ENCODE measurements at regions not wholly inside any gene's neighbourhood (a gene's known extent, or its start where the extent isn't known, plus 50 kb on each side); places are given as distances from the start of the nearest gene placed in this dataset.

GRCh38 chr18:78153362-78153761 is 826.3 kb upstream of the SALL3 start:
- ChIA-PET CTCF (no interaction called here), POLR2A (no interaction called here)
- Mint-ChIP-seq H3K9me3 (ENCODE audit: insufficient read depth) (no peaks in the 10 kb centered on the region), H3K4me3 (no peak overlapping the region), H3K36me3 (ENCODE audit: low read depth) (no peaks in the 10 kb centered on the region), H3K4me1 (ENCODE audit: low read depth) (no peaks in the 10 kb centered on the region), H3K27me3 (ENCODE audit: low read depth) (no peaks in the 10 kb centered on the region), H3K27ac (no peak overlapping the region)
- ATAC-seq, result no peak
- DNase-seq, result no peak

- POLR2A ChIA-PET, result no interaction called here
- CTCF ChIA-PET, result no interaction called here
These were observed 825.2 kb upstream of the SALL3 start for GRCh38 chr18:78154444-78154843.

GRCh38 chr18:78154853-78155252 is 824.8 kb upstream of the SALL3 start:
- Mint-ChIP-seq H3K4me1 (ENCODE audit: low read depth) (no peaks in the 10 kb centered on the region), H3K27ac (no peak overlapping the region), H3K4me3 (no peak overlapping the region), H3K36me3 (ENCODE audit: low read depth) (no peaks in the 10 kb centered on the region), H3K9me3 (ENCODE audit: insufficient read depth) (no peaks in the 10 kb centered on the region), H3K27me3 (ENCODE audit: low read depth) (no peaks in the 10 kb centered on the region)
- ChIA-PET POLR2A (no interaction called here), CTCF (no interaction called here)
- ATAC-seq, result no peak
- DNase-seq, result no peak

More at GRCh38 chr18:78154444-78154843, 825.2 kb upstream of the SALL3 start:
- ATAC-seq (no peak), DNase-seq (no peak)
- Mint-ChIP-seq H3K4me3 (no peak overlapping the region), H3K36me3 (ENCODE audit: low read depth) (no peaks in the 10 kb centered on the region), H3K4me1 (ENCODE audit: low read depth) (no peaks in the 10 kb centered on the region), H3K27me3 (ENCODE audit: low read depth) (no peaks in the 10 kb centered on the region), H3K27ac (no peak overlapping the region), H3K9me3 (ENCODE audit: insufficient read depth) (no peaks in the 10 kb centered on the region)

- Mint-ChIP-seq H3K4me3 (no peak overlapping the region), H3K27me3 (ENCODE audit: low read depth) (no peaks in the 10 kb centered on the region), H3K27ac (no peak overlapping the region), H3K36me3 (ENCODE audit: low read depth) (no peaks in the 10 kb centered on the region), H3K4me1 (ENCODE audit: low read depth) (no peaks in the 10 kb centered on the region), H3K9me3 (ENCODE audit: insufficient read depth) (no peaks in the 10 kb centered on the region)
- ChIA-PET POLR2A (no interaction called here), CTCF (no interaction called here)
- ATAC-seq, result no peak
- no peak for DNase-seq
These were observed 823.2 kb upstream of the SALL3 start for GRCh38 chr18:78156466-78156865.

- ATAC-seq, result no peak
- Mint-ChIP-seq H3K36me3 (ENCODE audit: low read depth) (no peaks in the 10 kb centered on the region), H3K4me3 (no peak overlapping the region), H3K9me3 (ENCODE audit: insufficient read depth) (no peaks in the 10 kb centered on the region), H3K27me3 (ENCODE audit: low read depth) (no peaks in the 10 kb centered on the region), H3K27ac (no peak overlapping the region), H3K4me1 (ENCODE audit: low read depth) (no peaks in the 10 kb centered on the region)
- ChIA-PET CTCF (no interaction called here), POLR2A (no interaction called here)
- no peak for DNase-seq
These were observed 820.7 kb upstream of the SALL3 start for GRCh38 chr18:78158943-78159342.

- ATAC-seq (no peak), DNase-seq (no peak)
- Mint-ChIP-seq H3K27me3 (ENCODE audit: low read depth) (no peaks in the 10 kb centered on the region), H3K36me3 (ENCODE audit: low read depth) (no peaks in the 10 kb centered on the region), H3K4me3 (no peak overlapping the region), H3K4me1 (ENCODE audit: low read depth) (no peaks in the 10 kb centered on the region), H3K9me3 (ENCODE audit: insufficient read depth) (no peaks in the 10 kb centered on the region), H3K27ac (no peak overlapping the region)
- ChIA-PET POLR2A (no interaction called here), CTCF (no interaction called here)
These were observed 820.2 kb upstream of the SALL3 start for GRCh38 chr18:78159397-78159796.

GRCh38 chr18:78160961-78161656 is 818.5 kb upstream of the SALL3 start:
- Mint-ChIP-seq H3K27me3 (ENCODE audit: low read depth) (no peaks in the 10 kb centered on the region), H3K4me3 (no peak overlapping the region), H3K4me1 (ENCODE audit: low read depth) (no peaks in the 10 kb centered on the region), H3K27ac (no peak overlapping the region), H3K9me3 (ENCODE audit: insufficient read depth) (no peaks in the 10 kb centered on the region), H3K36me3 (ENCODE audit: low read depth) (no peaks in the 10 kb centered on the region)
- ATAC-seq (no peak), DNase-seq (no peak)
- ChIA-PET CTCF (no interaction called here), POLR2A (no interaction called here)

- Mint-ChIP-seq H3K27me3 (ENCODE audit: low read depth) (no peaks in the 10 kb centered on the region), H3K36me3 (ENCODE audit: low read depth) (no peaks in the 10 kb centered on the region), H3K9me3 (ENCODE audit: insufficient read depth) (no peaks in the 10 kb centered on the region), H3K4me1 (ENCODE audit: low read depth) (no peaks in the 10 kb centered on the region), H3K27ac (no peak overlapping the region), H3K4me3 (no peak overlapping the region)
- no peak for DNase-seq
- CTCF ChIA-PET, result no interaction called here
- no peak for ATAC-seq
- POLR2A ChIA-PET, result no interaction called here
These were observed 814.1 kb upstream of the SALL3 start for GRCh38 chr18:78165525-78165924.

- Mint-ChIP-seq H3K9me3 (ENCODE audit: insufficient read depth) (no peaks in the 10 kb centered on the region), H3K36me3 (ENCODE audit: low read depth) (no peaks in the 10 kb centered on the region), H3K27me3 (ENCODE audit: low read depth) (no peaks in the 10 kb centered on the region), H3K27ac (no peak overlapping the region), H3K4me1 (ENCODE audit: low read depth) (no peaks in the 10 kb centered on the region), H3K4me3 (no peak overlapping the region)
- ChIA-PET POLR2A (no interaction called here), CTCF (no interaction called here)
- no peak for ATAC-seq
- no peak for DNase-seq
These were observed 811.1 kb upstream of the SALL3 start for GRCh38 chr18:78168526-78168925.

- ATAC-seq, result no peak
- Mint-ChIP-seq H3K9me3 (ENCODE audit: insufficient read depth) (no peaks in the 10 kb centered on the region), H3K27ac (no peak overlapping the region), H3K36me3 (ENCODE audit: low read depth) (no peaks in the 10 kb centered on the region), H3K4me3 (no peak overlapping the region), H3K4me1 (ENCODE audit: low read depth) (no peaks in the 10 kb centered on the region), H3K27me3 (ENCODE audit: low read depth) (no peaks in the 10 kb centered on the region)
- POLR2A ChIA-PET, result no interaction called here
- DNase-seq, result no peak
- CTCF ChIA-PET, result no interaction called here
These were observed 810.3 kb upstream of the SALL3 start for GRCh38 chr18:78169174-78169864.

GRCh38 chr18:78171954-78172353 is 807.7 kb upstream of the SALL3 start:
- CTCF ChIA-PET, result no interaction called here
- no peaks in the 10 kb centered on the region for H3K27me3 Mint-ChIP-seq (ENCODE audit: low read depth)
- H3K9me3 Mint-ChIP-seq (ENCODE audit: insufficient read depth), result no peaks in the 10 kb centered on the region
- POLR2A ChIA-PET, result no interaction called here
- no peaks in the 10 kb centered on the region for H3K4me1 Mint-ChIP-seq (ENCODE audit: low read depth)
- H3K4me3 Mint-ChIP-seq, result no peak overlapping the region
- no peak overlapping the region for H3K27ac Mint-ChIP-seq
- DNase-seq (no peak), ATAC-seq (no peak)
- no peaks in the 10 kb centered on the region for H3K36me3 Mint-ChIP-seq (ENCODE audit: low read depth)

GRCh38 chr18:78174737-78175136 is 804.9 kb upstream of the SALL3 start:
- no peak for DNase-seq
- Mint-ChIP-seq H3K4me1 (ENCODE audit: low read depth) (no peaks in the 10 kb centered on the region), H3K4me3 (no peak overlapping the region), H3K9me3 (ENCODE audit: insufficient read depth) (peaks cover 4% of the 10 kb centered on the region), H3K27ac (no peak overlapping the region), H3K27me3 (ENCODE audit: low read depth) (no peaks in the 10 kb centered on the region), H3K36me3 (ENCODE audit: low read depth) (no peaks in the 10 kb centered on the region)
- ATAC-seq, result no peak
- POLR2A ChIA-PET, result no interaction called here
- CTCF ChIA-PET, result no interaction called here

GRCh38 chr18:78178812-78179211 is 800.8 kb upstream of the SALL3 start:
- Mint-ChIP-seq H3K36me3 (ENCODE audit: low read depth) (no peaks in the 10 kb centered on the region), H3K4me1 (ENCODE audit: low read depth) (no peaks in the 10 kb centered on the region), H3K4me3 (no peak overlapping the region), H3K27ac (no peak overlapping the region), H3K27me3 (ENCODE audit: low read depth) (no peaks in the 10 kb centered on the region), H3K9me3 (ENCODE audit: insufficient read depth) (peaks cover 16% of the 10 kb centered on the region)
- ATAC-seq (no peak), DNase-seq (no peak)
- ChIA-PET POLR2A (no interaction called here), CTCF (no interaction called here)

Data from activated CD8-positive, alpha-beta T cell treated with anti-CD3 and anti-CD28 coated beads, Interleukin-2, amount 10 ng/mL, durations not matched to agents 7 days and 5 days (primary cell).